NOMO-1 treated with DMSO at 0.1 percent for 48 hours (cell line): ENCODE measurements at regions not wholly inside any gene's neighbourhood (a gene's known extent, or its start where the extent isn't known, plus 50 kb on each side); places are given as distances from the start of the nearest gene placed in this dataset.
"Not testable (repeated sequence)": the region's sequence is repeated elsewhere in the genome, so short reads cannot be mapped to it uniquely, and the experiment has no call there.

Experiments
- DNase-seq: peaks from one replicate; lab custom pipeline; 2025; ENCODE audit not compliant: unreplicated experiment; lab: John Stamatoyannopoulos, UW

GRCh38 chr6:74254147-74254546 is 558.1 kb downstream of the CD109 start:
- not testable (repeated sequence) for DNase-seq

- no peak for DNase-seq
Observed at GRCh38 chr6:74253261-74253660, 557.3 kb downstream of the CD109 start.

- DNase-seq, result no peak
Observed at GRCh38 chr6:74250161-74250818, 554.3 kb downstream of the CD109 start.

DNA sequence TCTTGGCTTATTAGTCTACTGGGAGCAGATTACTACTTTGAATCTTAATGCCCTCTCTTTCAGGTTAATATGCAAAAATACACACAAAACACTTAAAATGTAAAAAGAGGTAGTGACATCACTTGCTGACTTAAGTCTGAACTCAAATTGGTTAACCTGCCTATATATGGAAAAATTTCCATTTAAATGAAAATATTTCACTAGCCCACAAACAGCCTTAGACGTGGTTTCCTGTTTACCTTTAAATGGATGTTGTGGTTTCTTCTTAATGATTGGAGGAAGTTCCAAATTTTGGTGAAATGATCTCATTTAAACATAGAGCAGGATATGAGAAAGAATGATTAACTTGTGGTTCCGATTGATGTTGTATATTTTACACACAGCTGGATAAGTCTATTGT is 553.7 kb downstream of the CD109 start:
- DNase-seq, result no peak

GRCh38 chr6:74248966-74249365 is 553.0 kb downstream of the CD109 start:
- no peak for DNase-seq

GRCh38 chr6:74222768-74223333 is 526.8 kb downstream of the CD109 start:
- no peak for DNase-seq

GRCh38 chr6:74213995-74214394 is 518.0 kb downstream of the CD109 start:
- no peak for DNase-seq

GRCh38 chr6:74208239-74208638 is 512.2 kb downstream of the CD109 start:
- no peak for DNase-seq

- no peak for DNase-seq
Observed at GRCh38 chr6:74199215-74199915, 503.4 kb downstream of the CD109 start.

DNA sequence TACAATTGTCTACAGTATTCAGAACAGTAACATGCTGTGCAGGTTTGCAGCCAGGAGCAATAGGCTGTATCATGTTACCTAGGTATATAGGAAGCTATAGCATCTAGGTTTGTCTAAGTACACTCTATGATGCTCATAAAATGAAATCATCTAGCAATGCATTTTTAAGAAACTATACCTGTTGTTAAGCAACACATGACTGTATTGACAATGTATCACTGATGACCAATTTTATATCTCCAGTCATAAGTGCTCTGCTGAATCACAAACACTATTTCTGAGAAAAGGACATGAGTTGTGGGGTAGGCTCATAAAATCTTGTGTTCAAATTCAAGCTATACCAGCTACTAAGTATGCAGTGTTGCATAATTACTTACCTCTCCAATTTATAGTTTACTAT is 501.3 kb downstream of the CD109 start:
- DNase-seq, result no peak

- DNase-seq, result no peak
Observed at GRCh38 chr6:74187811-74188210, 491.8 kb downstream of the CD109 start.

DNA sequence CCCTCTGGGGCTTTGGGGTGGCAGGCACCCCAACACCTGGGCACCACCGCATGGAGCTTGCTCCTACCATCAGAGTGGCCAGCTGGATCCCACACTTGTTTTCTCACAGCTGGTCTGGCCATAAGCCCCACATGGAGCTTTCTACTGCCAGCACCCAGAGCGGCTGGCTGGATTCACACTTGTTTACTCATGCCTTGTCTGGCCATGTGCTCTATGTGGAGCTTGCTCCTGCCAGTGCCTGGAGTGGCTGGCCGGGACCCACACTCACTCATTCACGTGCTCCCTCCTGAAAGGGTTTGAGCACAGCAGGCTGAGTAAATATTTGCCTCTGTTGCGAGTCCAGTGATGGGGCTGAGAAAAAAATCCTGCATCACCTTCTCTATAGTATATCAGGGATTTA is 487.0 kb downstream of the CD109 start:
- no peak for DNase-seq

DNA sequence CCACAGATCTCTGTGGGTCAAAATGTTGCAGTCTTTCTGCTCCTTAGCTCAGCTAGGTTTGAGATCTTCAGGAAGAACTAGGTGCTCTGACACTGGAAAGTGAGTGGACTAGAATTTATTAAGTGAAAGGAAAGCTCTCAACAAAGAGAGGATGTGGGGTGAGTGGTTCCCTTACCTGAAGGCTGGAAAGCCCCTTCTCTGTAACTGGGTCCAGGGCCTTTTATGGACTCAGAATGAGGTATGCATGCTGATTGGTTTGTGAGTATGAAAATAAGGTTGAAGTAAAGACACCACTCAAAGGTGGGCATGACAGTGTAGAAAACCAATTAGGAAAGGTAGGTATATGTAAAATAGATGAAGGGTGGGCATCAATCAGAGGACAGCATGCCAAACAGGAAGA is 485.5 kb downstream of the CD109 start:
- DNase-seq, result no peak

DNA sequence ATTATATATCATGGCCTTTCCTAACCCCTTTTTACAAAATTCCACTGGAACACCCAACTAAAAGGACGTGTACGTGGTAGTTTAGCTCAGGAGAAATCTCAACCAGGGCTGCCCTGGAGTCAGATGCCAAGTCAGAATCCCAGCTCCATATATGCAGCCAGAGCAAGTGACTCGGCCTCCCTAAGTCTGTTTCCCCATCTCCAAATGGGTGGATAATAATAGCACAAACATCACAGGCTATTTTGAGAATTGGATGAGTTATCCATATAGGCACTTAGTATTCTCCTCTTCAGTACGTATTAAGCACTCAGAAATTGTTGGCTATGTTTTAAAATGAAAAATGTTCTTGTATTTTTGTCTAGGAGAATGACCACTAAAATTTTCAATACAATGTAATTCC is 481.5 kb downstream of the CD109 start:
- DNase-seq, result no peak

DNA sequence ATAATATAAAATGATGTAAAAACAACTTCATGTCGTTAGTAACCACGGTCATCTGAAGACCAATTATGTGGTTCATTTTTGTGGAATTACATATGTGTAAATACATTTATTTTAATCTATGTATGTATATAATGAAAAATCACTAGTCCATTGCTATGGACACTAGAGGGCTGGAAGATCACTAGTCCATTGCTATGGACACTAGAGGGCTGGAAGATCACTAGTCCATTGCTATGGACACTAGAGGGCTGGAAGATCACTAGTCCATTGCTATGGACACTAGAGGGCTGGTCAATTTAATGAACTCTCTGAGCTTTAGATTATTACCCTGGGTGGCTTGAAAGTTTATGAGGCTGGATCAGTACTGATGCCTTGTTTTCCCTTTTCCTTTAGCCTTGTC is 474.5 kb downstream of the CD109 start:
- not testable (repeated sequence) for DNase-seq

- DNase-seq, result no peak
Observed at GRCh38 chr6:74170118-74170517, 474.1 kb downstream of the CD109 start.

GRCh38 chr6:74167976-74168375 is 472.0 kb downstream of the CD109 start:
- DNase-seq, result no peak

GRCh38 chr6:74167511-74167910 is 471.5 kb downstream of the CD109 start:
- no peak for DNase-seq

- DNase-seq, result no peak
Observed at GRCh38 chr6:74166849-74167248, 470.8 kb downstream of the CD109 start.

DNA sequence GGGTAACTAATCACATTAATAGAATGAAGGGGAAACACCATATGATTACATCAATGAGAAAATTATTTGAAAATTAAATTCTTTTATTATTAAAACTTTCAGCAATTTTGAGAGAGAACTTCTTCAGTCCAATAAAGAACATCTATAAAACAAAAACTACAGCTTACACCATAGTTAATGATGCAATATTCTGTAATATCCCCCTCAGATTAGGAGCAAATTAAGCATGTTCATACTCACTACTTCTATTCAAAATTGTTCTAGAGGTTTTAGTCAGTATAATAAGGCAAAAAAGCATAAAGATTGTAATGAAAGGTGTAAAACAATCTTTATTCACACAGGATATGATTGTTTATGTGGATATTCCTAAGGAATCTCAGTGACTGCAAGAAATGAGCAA is 465.4 kb downstream of the CD109 start:
- no peak for DNase-seq

DNA sequence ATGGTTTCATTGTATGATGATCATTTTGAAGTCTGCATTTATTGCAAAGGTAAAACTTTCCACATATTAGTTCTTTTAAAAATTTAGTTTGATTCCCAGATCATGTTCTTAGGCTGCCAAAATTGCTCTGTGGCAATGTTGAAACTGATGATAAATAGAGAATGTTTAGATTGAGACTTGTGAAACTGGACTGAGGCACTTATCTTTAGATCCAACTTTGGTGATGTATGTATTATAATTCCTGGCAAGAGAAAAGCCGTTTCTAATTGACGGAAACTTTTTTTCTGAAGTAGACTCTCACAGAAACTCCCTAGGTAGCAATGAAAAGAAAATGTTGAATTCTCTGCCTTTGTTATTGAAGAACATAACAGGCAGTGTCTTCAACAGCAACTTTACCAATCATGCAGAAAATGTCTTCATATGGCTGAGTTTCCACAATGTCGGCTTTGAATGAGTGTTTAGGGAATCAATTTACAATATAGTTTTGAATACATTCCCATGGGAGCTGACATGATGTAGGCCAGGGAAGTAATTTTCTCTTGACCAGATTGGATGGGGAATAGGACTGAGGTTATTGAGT is 456.2 kb downstream of the CD109 start:
- no peak for DNase-seq

GRCh38 chr6:74145931-74146330 is 449.9 kb downstream of the CD109 start:
- DNase-seq, result no peak
